GM23338 (cell line): ENCODE measurements at regions not wholly inside any gene's neighbourhood (a gene's known extent, or its start where the extent isn't known, plus 50 kb on each side); places are given as distances from the start of the nearest gene placed in this dataset.

Experiments used
- CREB1 ChIP-seq: fragments of 250-450 bp; sonication (Bioruptor Pico); IDR thresholded peaks from 2 replicates; pipeline ENCODE4 v1.5.0; 2020; ENCODE audit warnings: low read depth, mild to moderate bottlenecking, moderate library complexity
- ETS1 ChIP-seq: IDR thresholded peaks from 2 replicates; pipeline ENCODE4 v1.6.1; 2016; ENCODE audit warnings: antibody characterized with exemption
- EZH2 ChIP-seq: fragments of 200-600 bp; sonication (generic); IDR thresholded peaks from one replicate; pipeline ENCODE4 v1.8.0; 2017; ENCODE audit warnings: antibody characterized with exemption, mild to moderate bottlenecking, low read depth; ENCODE audit not compliant: unreplicated experiment
- EZH2phosphoT487 ChIP-seq: fragments of 200-600 bp; sonication (generic); IDR thresholded peaks from one replicate; pipeline ENCODE4 v1.8.1; 2018; ENCODE audit warnings: antibody characterized with exemption; ENCODE audit not compliant: unreplicated experiment
- JUNB ChIP-seq: IDR thresholded peaks from one replicate; pipeline ENCODE4 v1.6.1; 2016; ENCODE audit warnings: antibody characterized with exemption; ENCODE audit not compliant: unreplicated experiment
- NANOG ChIP-seq: IDR thresholded peaks from 2 replicates; pipeline ENCODE4 v1.6.1; 2016; ENCODE audit warnings: antibody characterized with exemption, borderline replicate concordance
- POLR2AphosphoS5 ChIP-seq: IDR thresholded peaks from 2 replicates; pipeline ENCODE4 v1.6.1; 2016; ENCODE audit warnings: antibody characterized with exemption, low read depth
- STAT1 ChIP-seq: IDR thresholded peaks from one replicate; pipeline ENCODE4 v1.6.1; 2016; ENCODE audit warnings: antibody characterized with exemption; ENCODE audit not compliant: unreplicated experiment
- ZNF331 ChIP-seq: fragments of 250-450 bp; sonication (Bioruptor Pico); IDR thresholded peaks from 2 replicates; pipeline ENCODE4 v1.5.0; 2020; ENCODE audit warnings: low read depth, mild to moderate bottlenecking, moderate library complexity
- ZNF462 ChIP-seq: fragments of 250-450 bp; sonication (Bioruptor Pico); IDR thresholded peaks from 2 replicates; pipeline ENCODE4 v1.5.0; 2020; ENCODE audit warnings: mild to moderate bottlenecking, moderate library complexity
- TF ChIP-seq, protein P1 (sequence below), 2 experiments: fragments of 200-600 bp in 1 of 2; sonication (generic) in 1 of 2; conservative IDR thresholded peaks; 2 replicates each; pipeline versions ENCODE4 v1.5.1 to v1.6.1; 2016 to 2017; ENCODE audit warnings: antibody characterized with exemption in 2 of 2, low read depth in 2 of 2, mild to moderate bottlenecking in 2 of 2, moderate library complexity in 1 of 2
- TF ChIP-seq, protein P2 (sequence below): IDR thresholded peaks from one replicate; pipeline ENCODE4 v1.6.1; 2018; ENCODE audit warnings: antibody characterized with exemption; ENCODE audit not compliant: unreplicated experiment

DNA sequence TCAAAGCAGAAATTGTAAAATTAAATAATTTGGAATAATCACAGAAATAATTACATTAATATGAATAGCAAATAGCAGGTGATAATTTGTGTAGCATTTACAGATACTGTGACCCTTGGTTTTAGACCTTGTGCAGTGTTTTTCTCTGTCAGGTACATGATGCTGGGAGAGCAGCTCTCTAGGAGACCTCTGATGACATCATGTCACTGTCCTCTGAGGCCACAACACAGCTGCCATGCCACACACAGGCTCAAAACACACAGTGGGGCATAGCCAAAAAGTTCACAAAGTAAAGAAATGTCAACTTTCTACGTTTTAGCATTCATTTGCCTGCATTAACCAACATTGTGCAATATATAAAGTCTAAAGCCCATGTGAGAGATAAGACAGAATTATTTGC is 71.8 kb upstream of the ZBTB20 start:
- TF ChIP-seq, protein P1, sequence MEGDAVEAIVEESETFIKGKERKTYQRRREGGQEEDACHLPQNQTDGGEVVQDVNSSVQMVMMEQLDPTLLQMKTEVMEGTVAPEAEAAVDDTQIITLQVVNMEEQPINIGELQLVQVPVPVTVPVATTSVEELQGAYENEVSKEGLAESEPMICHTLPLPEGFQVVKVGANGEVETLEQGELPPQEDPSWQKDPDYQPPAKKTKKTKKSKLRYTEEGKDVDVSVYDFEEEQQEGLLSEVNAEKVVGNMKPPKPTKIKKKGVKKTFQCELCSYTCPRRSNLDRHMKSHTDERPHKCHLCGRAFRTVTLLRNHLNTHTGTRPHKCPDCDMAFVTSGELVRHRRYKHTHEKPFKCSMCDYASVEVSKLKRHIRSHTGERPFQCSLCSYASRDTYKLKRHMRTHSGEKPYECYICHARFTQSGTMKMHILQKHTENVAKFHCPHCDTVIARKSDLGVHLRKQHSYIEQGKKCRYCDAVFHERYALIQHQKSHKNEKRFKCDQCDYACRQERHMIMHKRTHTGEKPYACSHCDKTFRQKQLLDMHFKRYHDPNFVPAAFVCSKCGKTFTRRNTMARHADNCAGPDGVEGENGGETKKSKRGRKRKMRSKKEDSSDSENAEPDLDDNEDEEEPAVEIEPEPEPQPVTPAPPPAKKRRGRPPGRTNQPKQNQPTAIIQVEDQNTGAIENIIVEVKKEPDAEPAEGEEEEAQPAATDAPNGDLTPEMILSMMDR (conservative IDR thresholded peaks at IDR 0.05; ENCODE audit: low read depth in 2 of 2): no peak
- TF ChIP-seq EZH2 (no peak), POLR2AphosphoS5 (no peak), CREB1 (CRISPR knock-in tag) (no peak), EZH2phosphoT487 (no peak), ZNF462 (CRISPR knock-in tag) (no peak), STAT1 (no peak), ZNF331 (CRISPR knock-in tag) (no peak), ETS1 (no peak), JUNB (no peak), NANOG (no peak)
- TF ChIP-seq, protein P2, sequence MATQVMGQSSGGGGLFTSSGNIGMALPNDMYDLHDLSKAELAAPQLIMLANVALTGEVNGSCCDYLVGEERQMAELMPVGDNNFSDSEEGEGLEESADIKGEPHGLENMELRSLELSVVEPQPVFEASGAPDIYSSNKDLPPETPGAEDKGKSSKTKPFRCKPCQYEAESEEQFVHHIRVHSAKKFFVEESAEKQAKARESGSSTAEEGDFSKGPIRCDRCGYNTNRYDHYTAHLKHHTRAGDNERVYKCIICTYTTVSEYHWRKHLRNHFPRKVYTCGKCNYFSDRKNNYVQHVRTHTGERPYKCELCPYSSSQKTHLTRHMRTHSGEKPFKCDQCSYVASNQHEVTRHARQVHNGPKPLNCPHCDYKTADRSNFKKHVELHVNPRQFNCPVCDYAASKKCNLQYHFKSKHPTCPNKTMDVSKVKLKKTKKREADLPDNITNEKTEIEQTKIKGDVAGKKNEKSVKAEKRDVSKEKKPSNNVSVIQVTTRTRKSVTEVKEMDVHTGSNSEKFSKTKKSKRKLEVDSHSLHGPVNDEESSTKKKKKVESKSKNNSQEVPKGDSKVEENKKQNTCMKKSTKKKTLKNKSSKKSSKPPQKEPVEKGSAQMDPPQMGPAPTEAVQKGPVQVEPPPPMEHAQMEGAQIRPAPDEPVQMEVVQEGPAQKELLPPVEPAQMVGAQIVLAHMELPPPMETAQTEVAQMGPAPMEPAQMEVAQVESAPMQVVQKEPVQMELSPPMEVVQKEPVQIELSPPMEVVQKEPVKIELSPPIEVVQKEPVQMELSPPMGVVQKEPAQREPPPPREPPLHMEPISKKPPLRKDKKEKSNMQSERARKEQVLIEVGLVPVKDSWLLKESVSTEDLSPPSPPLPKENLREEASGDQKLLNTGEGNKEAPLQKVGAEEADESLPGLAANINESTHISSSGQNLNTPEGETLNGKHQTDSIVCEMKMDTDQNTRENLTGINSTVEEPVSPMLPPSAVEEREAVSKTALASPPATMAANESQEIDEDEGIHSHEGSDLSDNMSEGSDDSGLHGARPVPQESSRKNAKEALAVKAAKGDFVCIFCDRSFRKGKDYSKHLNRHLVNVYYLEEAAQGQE: no peak
